ENCODE measurements at regions not wholly inside any gene's neighbourhood (a gene's known extent, or its start where the extent isn't known, plus 50 kb on each side); places are given as distances from the start of the nearest gene placed in this dataset.

DNA sequence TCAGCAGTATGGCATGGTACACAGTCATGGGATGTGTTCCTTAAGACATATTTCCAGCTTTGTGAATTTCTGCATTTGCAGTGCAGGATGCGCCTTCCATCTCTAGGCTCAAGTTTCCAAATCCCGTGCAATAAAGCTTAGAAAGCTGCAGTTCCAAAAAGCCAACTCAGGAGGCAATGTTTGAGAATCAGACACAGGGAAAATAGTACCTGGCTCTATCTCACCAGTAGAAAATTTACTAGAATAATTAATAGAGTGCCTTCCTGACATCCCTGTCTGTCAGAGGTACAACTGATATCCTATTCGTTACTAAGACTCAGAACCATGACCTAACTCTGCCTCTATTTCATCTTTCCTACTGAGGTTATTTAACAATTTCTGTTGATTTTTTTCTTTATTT lies 1333.0 kb downstream of the PCDH19 start:
- TF ChIP-seq EZH2 (IDR thresholded peaks at IDR 0.05; ENCODE audit: insufficient read depth, poor library complexity, severe bottlenecking) (no peak), EZH2phosphoT487 (IDR thresholded peaks at IDR 0.05; ENCODE audit: insufficient read depth, low read depth) (no peak)
